ENCODE measurements at regions not wholly inside any gene's neighbourhood (a gene's known extent, or its start where the extent isn't known, plus 50 kb on each side); places are given as distances from the start of the nearest gene placed in this dataset.

GRCh38 chr9:109950710-109951443 is 170.9 kb downstream of the PALM2AKAP2 start:
- DNase-seq (ENCODE audit: extremely low spot score): no peak
- POLR2A ChIA-PET: no interaction called here
- TF ChIP-seq PKNOX1 (IDR thresholded peaks at IDR 0.05) (no peak), HDGF (IDR thresholded peaks at IDR 0.05; ENCODE audit: borderline replicate concordance) (no peak), L3MBTL2 (conservative IDR thresholded peaks at IDR 0.05) (no peak), CTBP1 (IDR thresholded peaks at IDR 0.05; ENCODE audit: borderline replicate concordance) (no peak), SP1 (IDR thresholded peaks at IDR 0.05) (no peak), BHLHE40 (IDR thresholded peaks at IDR 0.05; ENCODE audit: borderline replicate concordance) (no peak), ELF4 (IDR thresholded peaks at IDR 0.05) (no peak), FOXM1 (IDR thresholded peaks at IDR 0.05; ENCODE audit: borderline replicate concordance) (no peak)
- CTCF ChIA-PET: interaction anchor here (0.7 kb wide), 1 partner anchor 16 kb away, joined by 3 read pairs; no protein-coding TSS in a partner anchor

- ChIA-PET POLR2A (no interaction called here), CTCF (no interaction called here)
- TF ChIP-seq ELF4 (IDR thresholded peaks at IDR 0.05): no peak
- TF ChIP-seq BHLHE40 (IDR thresholded peaks at IDR 0.05; ENCODE audit: borderline replicate concordance): no peak
- no peak for TF ChIP-seq L3MBTL2 (conservative IDR thresholded peaks at IDR 0.05)
- TF ChIP-seq CTBP1 (IDR thresholded peaks at IDR 0.05; ENCODE audit: borderline replicate concordance): no peak
- no peak for TF ChIP-seq NFRKB (IDR thresholded peaks at IDR 0.05)
- no peak for TF ChIP-seq PKNOX1 (IDR thresholded peaks at IDR 0.05)
- no peak for TF ChIP-seq ZNF384 (IDR thresholded peaks at IDR 0.05)
- no peak for TF ChIP-seq SP1 (IDR thresholded peaks at IDR 0.05)
- no peak for TF ChIP-seq FOXA1 (IDR thresholded peaks at IDR 0.05)
- no peak for DNase-seq (ENCODE audit: extremely low spot score)
These were observed 173.3 kb downstream of the PALM2AKAP2 start for GRCh38 chr9:109953300-109953699.

GRCh38 chr9:109953813-109954497 is 174.0 kb downstream of the PALM2AKAP2 start:
- POLR2A ChIA-PET: no interaction called here
- CTCF ChIA-PET: no interaction called here
- peak; percentile 22 for DNase-seq (ENCODE audit: extremely low spot score)
- TF ChIP-seq FOXK2 (IDR thresholded peaks at IDR 0.05): no peak
- TF ChIP-seq HDGF (IDR thresholded peaks at IDR 0.05; ENCODE audit: borderline replicate concordance): no peak
- TF ChIP-seq FOXA1 (IDR thresholded peaks at IDR 0.05): no peak
- no peak for TF ChIP-seq ARNT (IDR thresholded peaks at IDR 0.05)
- no peak for TF ChIP-seq BHLHE40 (IDR thresholded peaks at IDR 0.05; ENCODE audit: borderline replicate concordance)
- TF ChIP-seq TARDBP (IDR thresholded peaks at IDR 0.05): no peak
- TF ChIP-seq LEF1 (IDR thresholded peaks at IDR 0.05; ENCODE audit: borderline replicate concordance): no peak
- no peak for TF ChIP-seq PKNOX1 (IDR thresholded peaks at IDR 0.05)
- no peak for TF ChIP-seq NFRKB (IDR thresholded peaks at IDR 0.05)
- no peak for TF ChIP-seq L3MBTL2 (conservative IDR thresholded peaks at IDR 0.05)
- TF ChIP-seq ZNF384 (IDR thresholded peaks at IDR 0.05): no peak
- TF ChIP-seq CTBP1 (IDR thresholded peaks at IDR 0.05; ENCODE audit: borderline replicate concordance): no peak
- TF ChIP-seq SP1 (IDR thresholded peaks at IDR 0.05): no peak
- no peak for TF ChIP-seq ELF4 (IDR thresholded peaks at IDR 0.05)
- TF ChIP-seq FOXM1 (IDR thresholded peaks at IDR 0.05; ENCODE audit: borderline replicate concordance): no peak
- no peak for TF ChIP-seq SUZ12 (IDR thresholded peaks at IDR 0.05)

- ChIA-PET CTCF (no interaction called here), POLR2A (no interaction called here)
- no peak for TF ChIP-seq CTBP1 (IDR thresholded peaks at IDR 0.05; ENCODE audit: borderline replicate concordance)
- no peak for TF ChIP-seq TARDBP (IDR thresholded peaks at IDR 0.05)
- TF ChIP-seq L3MBTL2 (conservative IDR thresholded peaks at IDR 0.05): no peak
- no peak for TF ChIP-seq ZNF384 (IDR thresholded peaks at IDR 0.05)
- TF ChIP-seq NFRKB (IDR thresholded peaks at IDR 0.05): no peak
- no peak for TF ChIP-seq HDGF (IDR thresholded peaks at IDR 0.05; ENCODE audit: borderline replicate concordance)
- no peak for TF ChIP-seq LEF1 (IDR thresholded peaks at IDR 0.05; ENCODE audit: borderline replicate concordance)
- no peak for TF ChIP-seq FOXM1 (IDR thresholded peaks at IDR 0.05; ENCODE audit: borderline replicate concordance)
- TF ChIP-seq ARNT (IDR thresholded peaks at IDR 0.05): no peak
- no peak for TF ChIP-seq SP1 (IDR thresholded peaks at IDR 0.05)
- no peak for TF ChIP-seq BHLHE40 (IDR thresholded peaks at IDR 0.05; ENCODE audit: borderline replicate concordance)
- no peak for TF ChIP-seq ELF4 (IDR thresholded peaks at IDR 0.05)
- no peak for TF ChIP-seq SUZ12 (IDR thresholded peaks at IDR 0.05)
- TF ChIP-seq PKNOX1 (IDR thresholded peaks at IDR 0.05): no peak
- DNase-seq (ENCODE audit: extremely low spot score): peak; percentile 12
These were observed 176.9 kb downstream of the PALM2AKAP2 start for GRCh38 chr9:109956717-109957440.

GRCh38 chr9:109959679-109960078 is 179.7 kb downstream of the PALM2AKAP2 start:
- TF ChIP-seq NFRKB (IDR thresholded peaks at IDR 0.05) (no peak), L3MBTL2 (conservative IDR thresholded peaks at IDR 0.05) (no peak), HDGF (IDR thresholded peaks at IDR 0.05; ENCODE audit: borderline replicate concordance) (no peak), LEF1 (IDR thresholded peaks at IDR 0.05; ENCODE audit: borderline replicate concordance) (no peak), SP1 (IDR thresholded peaks at IDR 0.05) (no peak), SUZ12 (IDR thresholded peaks at IDR 0.05) (no peak), PKNOX1 (IDR thresholded peaks at IDR 0.05) (no peak), TARDBP (IDR thresholded peaks at IDR 0.05) (no peak), ELF4 (IDR thresholded peaks at IDR 0.05) (no peak)
- ChIA-PET CTCF (no interaction called here), POLR2A (no interaction called here)
- DNase-seq (ENCODE audit: extremely low spot score): no peak
